ENCODE measurements at regions not wholly inside any gene's neighbourhood (a gene's known extent, or its start where the extent isn't known, plus 50 kb on each side); places are given as distances from the start of the nearest gene placed in this dataset.
"Not testable (repeated sequence)": the region's sequence is repeated elsewhere in the genome, so short reads cannot be mapped to it uniquely, and the experiment has no call there.

- TF ChIP-seq, protein P1, sequence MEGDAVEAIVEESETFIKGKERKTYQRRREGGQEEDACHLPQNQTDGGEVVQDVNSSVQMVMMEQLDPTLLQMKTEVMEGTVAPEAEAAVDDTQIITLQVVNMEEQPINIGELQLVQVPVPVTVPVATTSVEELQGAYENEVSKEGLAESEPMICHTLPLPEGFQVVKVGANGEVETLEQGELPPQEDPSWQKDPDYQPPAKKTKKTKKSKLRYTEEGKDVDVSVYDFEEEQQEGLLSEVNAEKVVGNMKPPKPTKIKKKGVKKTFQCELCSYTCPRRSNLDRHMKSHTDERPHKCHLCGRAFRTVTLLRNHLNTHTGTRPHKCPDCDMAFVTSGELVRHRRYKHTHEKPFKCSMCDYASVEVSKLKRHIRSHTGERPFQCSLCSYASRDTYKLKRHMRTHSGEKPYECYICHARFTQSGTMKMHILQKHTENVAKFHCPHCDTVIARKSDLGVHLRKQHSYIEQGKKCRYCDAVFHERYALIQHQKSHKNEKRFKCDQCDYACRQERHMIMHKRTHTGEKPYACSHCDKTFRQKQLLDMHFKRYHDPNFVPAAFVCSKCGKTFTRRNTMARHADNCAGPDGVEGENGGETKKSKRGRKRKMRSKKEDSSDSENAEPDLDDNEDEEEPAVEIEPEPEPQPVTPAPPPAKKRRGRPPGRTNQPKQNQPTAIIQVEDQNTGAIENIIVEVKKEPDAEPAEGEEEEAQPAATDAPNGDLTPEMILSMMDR (IDR thresholded peaks at IDR 0.05) = no peak
- H3K27me3 ChIP-seq = no peaks in the 10 kb centered on the region
- no peak for DNase-seq (ENCODE audit: low spot score)
- H3K4me3 ChIP-seq = no peak overlapping the region
- no peaks in the 10 kb centered on the region for H3K36me3 ChIP-seq
- no peaks in the 10 kb centered on the region for H3K9me3 ChIP-seq
- H3K27ac ChIP-seq = no peak overlapping the region
- no peaks in the 10 kb centered on the region for H3K4me1 ChIP-seq
These were observed 824.7 kb downstream of the KCNJ18 start for GRCh38 chr17:22516861-22517636.

GRCh38 chr17:22517716-22518115 is 825.4 kb downstream of the KCNJ18 start:
- H3K36me3 ChIP-seq = no peaks in the 10 kb centered on the region
- H3K9me3 ChIP-seq = no peaks in the 10 kb centered on the region
- no peaks in the 10 kb centered on the region for H3K4me1 ChIP-seq
- no peaks in the 10 kb centered on the region for H3K27me3 ChIP-seq
- TF ChIP-seq, protein P1 (IDR thresholded peaks at IDR 0.05) = no peak
- no peak overlapping the region for H3K4me3 ChIP-seq
- no peak overlapping the region for H3K27ac ChIP-seq
- DNase-seq (ENCODE audit: low spot score) = no peak

- Histone ChIP-seq H3K4me1 (no peaks in the 10 kb centered on the region), H3K27ac (no peak overlapping the region), H3K4me3 (no peak overlapping the region), H3K36me3 (no peaks in the 10 kb centered on the region), H3K27me3 (no peaks in the 10 kb centered on the region), H3K9me3 (no peaks in the 10 kb centered on the region)
- DNase-seq (ENCODE audit: low spot score) = no peak
- TF ChIP-seq, protein P1 (IDR thresholded peaks at IDR 0.05) = no peak
These were observed 825.9 kb downstream of the KCNJ18 start for GRCh38 chr17:22518185-22518584.

GRCh38 chr17:22548873-22549272 is 856.5 kb downstream of the KCNJ18 start:
- H3K27me3 ChIP-seq; H3K4me3 ChIP-seq; H3K4me1 ChIP-seq; H3K27ac ChIP-seq; H3K36me3 ChIP-seq; H3K9me3 ChIP-seq; DNase-seq (ENCODE audit: low spot score): not testable (repeated sequence)

DNA sequence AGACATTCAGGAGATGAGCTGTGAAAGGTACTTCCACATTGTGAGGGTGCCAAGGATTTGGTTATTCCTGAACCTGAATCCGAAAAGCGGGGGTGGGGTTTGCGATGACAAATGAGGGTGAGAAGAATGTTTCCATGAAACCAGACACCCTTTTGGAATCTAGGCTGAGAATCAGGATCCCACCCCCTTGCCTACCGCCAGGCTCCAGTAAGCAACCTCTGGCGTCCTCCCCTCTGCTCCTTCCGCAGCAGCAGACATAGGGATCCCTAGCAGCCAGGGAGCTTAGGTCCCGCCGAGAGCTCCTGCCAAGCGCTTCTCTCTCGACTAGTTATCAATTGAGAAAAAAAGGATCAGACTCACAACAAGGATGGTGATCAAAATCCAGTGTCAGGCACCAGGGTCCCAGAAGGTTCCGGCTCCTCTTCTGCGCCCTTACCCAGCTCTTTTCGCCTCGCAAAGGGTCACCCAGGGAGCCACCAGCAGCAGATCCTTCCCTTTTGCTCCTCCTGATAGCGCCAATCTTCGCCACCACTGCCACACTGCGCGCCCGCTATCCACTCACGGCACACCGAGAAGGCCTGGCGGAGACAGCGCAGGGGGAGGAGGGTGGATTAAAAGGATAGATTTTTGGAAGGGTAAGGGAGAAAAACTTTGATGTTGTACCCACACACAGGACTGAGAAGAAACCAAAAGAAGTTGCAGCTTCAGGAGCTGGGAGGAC is 859.5 kb downstream of the KCNJ18 start:
- H3K9me3 ChIP-seq; DNase-seq (ENCODE audit: low spot score); H3K4me1 ChIP-seq; H3K27me3 ChIP-seq; H3K27ac ChIP-seq; H3K36me3 ChIP-seq; H3K4me3 ChIP-seq: not testable (repeated sequence)

GRCh38 chr17:22569459-22570143 is 877.3 kb downstream of the KCNJ18 start:
- TF ChIP-seq, protein P1 (IDR thresholded peaks at IDR 0.05) = no peak
- no peak for DNase-seq (ENCODE audit: low spot score)
- Histone ChIP-seq H3K4me3 (no peak overlapping the region), H3K36me3 (no peaks in the 10 kb centered on the region), H3K9me3 (no peaks in the 10 kb centered on the region), H3K27me3 (no peaks in the 10 kb centered on the region), H3K4me1 (no peaks in the 10 kb centered on the region), H3K27ac (no peak overlapping the region)
